SKM-1 (cell line): ENCODE measurements at regions not wholly inside any gene's neighbourhood (a gene's known extent, or its start where the extent isn't known, plus 50 kb on each side); places are given as distances from the start of the nearest gene placed in this dataset.
A peak's percentile ranks its signal among the peaks of the same experiment; 100 is the strongest.

Source experiments
- DNase-seq: peaks from one replicate; lab custom pipeline; 2025; ENCODE audit not compliant: unreplicated experiment; lab: John Stamatoyannopoulos, UW

GRCh38 chr16:17606460-17606859, 135.7 kb upstream of the XYLT1 start:
- DNase-seq, result no peak

GRCh38 chr16:17605784-17606183, 135.0 kb upstream of the XYLT1 start:
- no peak for DNase-seq

- no peak for DNase-seq
Observed at GRCh38 chr16:17603626-17604025, 132.9 kb upstream of the XYLT1 start.

- peak; percentile 22 for DNase-seq
Observed at GRCh38 chr16:17602678-17603077, 131.9 kb upstream of the XYLT1 start.

- no peak for DNase-seq
Observed at GRCh38 chr16:17598968-17599367, 128.2 kb upstream of the XYLT1 start.

- DNase-seq, result no peak
Observed at GRCh38 chr16:17591655-17592405, 121.1 kb upstream of the XYLT1 start.

- no peak for DNase-seq
Observed at GRCh38 chr16:17590711-17591654, 120.2 kb upstream of the XYLT1 start.

- no peak for DNase-seq
Observed at GRCh38 chr16:17589898-17590297, 119.1 kb upstream of the XYLT1 start.

GRCh38 chr16:17585449-17586074, 114.8 kb upstream of the XYLT1 start:
- no peak for DNase-seq

- DNase-seq, result peak; percentile 66
Observed at GRCh38 chr16:17578981-17579874, 108.5 kb upstream of the XYLT1 start.

GRCh38 chr16:17574256-17574655, 103.5 kb upstream of the XYLT1 start:
- DNase-seq, result no peak

GRCh38 chr16:17572145-17572544, 101.4 kb upstream of the XYLT1 start:
- DNase-seq, result no peak

GRCh38 chr16:17571499-17572093, 100.8 kb upstream of the XYLT1 start:
- DNase-seq, result no peak

GRCh38 chr16:17568239-17568638, 97.5 kb upstream of the XYLT1 start:
- DNase-seq, result no peak

GRCh38 chr16:17567455-17567854, 96.7 kb upstream of the XYLT1 start:
- no peak for DNase-seq

- no peak for DNase-seq
Observed at GRCh38 chr16:17566656-17567450, 96.1 kb upstream of the XYLT1 start.

GRCh38 chr16:17566075-17566474, 95.3 kb upstream of the XYLT1 start:
- DNase-seq, result no peak

GRCh38 chr16:17565605-17566004, 94.8 kb upstream of the XYLT1 start:
- no peak for DNase-seq

- DNase-seq, result peak; percentile 82
Observed at GRCh38 chr16:17564856-17565255, 94.1 kb upstream of the XYLT1 start.
